Bronchial epithelial cell (primary cell): ENCODE measurements at regions not wholly inside any gene's neighbourhood (a gene's known extent, or its start where the extent isn't known, plus 50 kb on each side); places are given as distances from the start of the nearest gene placed in this dataset.
"Not testable (repeated sequence)": the region's sequence is repeated elsewhere in the genome, so short reads cannot be mapped to it uniquely, and the experiment has no call there.

Experiments used
- DNase-seq: peaks from one replicate; pipeline ENCODE4 v3.0.0-alpha.2; 2010; ENCODE audit warnings: low read depth
- FAIRE-seq: peaks from 2 replicates; lab custom pipeline; 2011; peaks lifted over from hg19 to GRCh38; lab: Jason Lieb, UNC
- H3K27me3 ChIP-seq: 2 replicates; pipeline ENCODE4 v1.5.1; 2011; ENCODE audit warnings: low read length; ENCODE audit not compliant: control insufficient read depth, insufficient read depth
- H3K36me3 ChIP-seq: 2 replicates; pipeline ENCODE4 v1.5.1; 2011; ENCODE audit warnings: low read length; ENCODE audit not compliant: control insufficient read depth, insufficient read depth
- H3K4me3 ChIP-seq: 2 replicates; pipeline ENCODE4 v1.5.1; 2011; ENCODE audit warnings: mild to moderate bottlenecking, low read depth, low read length, control low read depth
- TF ChIP-seq, protein P1 (sequence below): IDR thresholded peaks from 2 replicates; pipeline ENCODE4 v1.5.1; 2011; ENCODE audit warnings: mild to moderate bottlenecking, moderate library complexity, low read length, control low read depth, inconsistent platforms; ENCODE audit not compliant: insufficient read depth, severe bottlenecking

GRCh38 chrX:64662876-64663275 is 267.6 kb upstream of the MTMR8 start:
- DNase-seq (no peak), FAIRE-seq (no peak)
- no peaks in the 10 kb centered on the region for H3K36me3 ChIP-seq
- no peaks in the 10 kb centered on the region for H3K27me3 ChIP-seq
- H3K4me3 ChIP-seq = no peak overlapping the region
- TF ChIP-seq, protein P1, sequence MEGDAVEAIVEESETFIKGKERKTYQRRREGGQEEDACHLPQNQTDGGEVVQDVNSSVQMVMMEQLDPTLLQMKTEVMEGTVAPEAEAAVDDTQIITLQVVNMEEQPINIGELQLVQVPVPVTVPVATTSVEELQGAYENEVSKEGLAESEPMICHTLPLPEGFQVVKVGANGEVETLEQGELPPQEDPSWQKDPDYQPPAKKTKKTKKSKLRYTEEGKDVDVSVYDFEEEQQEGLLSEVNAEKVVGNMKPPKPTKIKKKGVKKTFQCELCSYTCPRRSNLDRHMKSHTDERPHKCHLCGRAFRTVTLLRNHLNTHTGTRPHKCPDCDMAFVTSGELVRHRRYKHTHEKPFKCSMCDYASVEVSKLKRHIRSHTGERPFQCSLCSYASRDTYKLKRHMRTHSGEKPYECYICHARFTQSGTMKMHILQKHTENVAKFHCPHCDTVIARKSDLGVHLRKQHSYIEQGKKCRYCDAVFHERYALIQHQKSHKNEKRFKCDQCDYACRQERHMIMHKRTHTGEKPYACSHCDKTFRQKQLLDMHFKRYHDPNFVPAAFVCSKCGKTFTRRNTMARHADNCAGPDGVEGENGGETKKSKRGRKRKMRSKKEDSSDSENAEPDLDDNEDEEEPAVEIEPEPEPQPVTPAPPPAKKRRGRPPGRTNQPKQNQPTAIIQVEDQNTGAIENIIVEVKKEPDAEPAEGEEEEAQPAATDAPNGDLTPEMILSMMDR = no peak

DNA sequence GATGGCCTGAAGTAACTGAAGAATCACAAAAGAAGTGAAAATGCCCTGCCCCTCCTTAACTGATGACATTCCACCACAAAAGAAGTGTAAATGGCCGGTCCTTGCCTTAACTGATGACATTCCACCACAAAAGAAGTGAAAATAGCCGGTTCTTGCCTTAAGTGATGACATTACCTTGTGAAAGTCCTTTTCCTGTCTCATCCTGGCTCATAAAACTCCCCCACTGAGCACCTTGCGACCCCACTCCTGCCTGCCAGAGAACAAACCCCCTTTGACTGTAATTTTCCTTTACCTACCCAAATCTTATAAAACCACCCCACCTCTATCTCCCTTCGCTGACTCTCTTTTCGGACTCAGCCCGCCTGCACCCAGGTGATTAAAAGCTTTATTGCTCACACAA is 262.0 kb upstream of the MTMR8 start:
- H3K27me3 ChIP-seq, H3K4me3 ChIP-seq, H3K36me3 ChIP-seq, FAIRE-seq, DNase-seq: not testable (repeated sequence)

DNA sequence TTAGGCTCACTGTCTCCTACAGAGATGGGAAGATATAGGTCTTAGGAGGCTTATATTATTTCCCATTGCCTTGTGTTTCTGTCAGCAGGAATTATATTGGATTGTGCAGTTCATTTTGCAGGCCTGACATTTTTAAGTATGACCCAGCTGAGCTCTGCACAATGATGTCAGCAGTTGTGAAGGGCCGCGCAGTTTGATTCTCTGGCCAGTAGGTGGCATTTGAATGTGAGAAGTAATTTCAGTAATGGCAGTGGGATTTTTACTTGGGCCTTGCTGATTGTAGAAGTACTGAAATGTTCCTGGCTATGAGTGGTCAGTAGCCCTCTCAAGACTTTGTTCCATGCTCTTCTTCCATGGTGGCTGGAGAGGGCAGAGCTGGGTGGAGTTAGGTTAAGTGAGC is 247.2 kb upstream of the MTMR8 start:
- TF ChIP-seq, protein P1 = no peak
- DNase-seq (no peak), FAIRE-seq (no peak)
- H3K27me3 ChIP-seq = no peaks in the 10 kb centered on the region
- H3K36me3 ChIP-seq = no peaks in the 10 kb centered on the region
- H3K4me3 ChIP-seq = no peak overlapping the region
